ENCODE measurements at regions not wholly inside any gene's neighbourhood (a gene's known extent, or its start where the extent isn't known, plus 50 kb on each side); places are given as distances from the start of the nearest gene placed in this dataset.

- TF ChIP-seq, protein P1, sequence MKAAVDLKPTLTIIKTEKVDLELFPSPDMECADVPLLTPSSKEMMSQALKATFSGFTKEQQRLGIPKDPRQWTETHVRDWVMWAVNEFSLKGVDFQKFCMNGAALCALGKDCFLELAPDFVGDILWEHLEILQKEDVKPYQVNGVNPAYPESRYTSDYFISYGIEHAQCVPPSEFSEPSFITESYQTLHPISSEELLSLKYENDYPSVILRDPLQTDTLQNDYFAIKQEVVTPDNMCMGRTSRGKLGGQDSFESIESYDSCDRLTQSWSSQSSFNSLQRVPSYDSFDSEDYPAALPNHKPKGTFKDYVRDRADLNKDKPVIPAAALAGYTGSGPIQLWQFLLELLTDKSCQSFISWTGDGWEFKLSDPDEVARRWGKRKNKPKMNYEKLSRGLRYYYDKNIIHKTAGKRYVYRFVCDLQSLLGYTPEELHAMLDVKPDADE (IDR thresholded peaks at IDR 0.05) = no peak
- TF ChIP-seq EZH2 (IDR thresholded peaks at IDR 0.05; ENCODE audit: low read depth, unreplicated experiment) (no peak), EZH2phosphoT487 (IDR thresholded peaks at IDR 0.05; ENCODE audit: unreplicated experiment) (no peak), STAT1 (IDR thresholded peaks at IDR 0.05; ENCODE audit: unreplicated experiment) (no peak), CREB1 (CRISPR knock-in tag; IDR thresholded peaks at IDR 0.05; ENCODE audit: low read depth) (no peak), NANOG (IDR thresholded peaks at IDR 0.05; ENCODE audit: borderline replicate concordance) (no peak)
- TF ChIP-seq, protein P2, sequence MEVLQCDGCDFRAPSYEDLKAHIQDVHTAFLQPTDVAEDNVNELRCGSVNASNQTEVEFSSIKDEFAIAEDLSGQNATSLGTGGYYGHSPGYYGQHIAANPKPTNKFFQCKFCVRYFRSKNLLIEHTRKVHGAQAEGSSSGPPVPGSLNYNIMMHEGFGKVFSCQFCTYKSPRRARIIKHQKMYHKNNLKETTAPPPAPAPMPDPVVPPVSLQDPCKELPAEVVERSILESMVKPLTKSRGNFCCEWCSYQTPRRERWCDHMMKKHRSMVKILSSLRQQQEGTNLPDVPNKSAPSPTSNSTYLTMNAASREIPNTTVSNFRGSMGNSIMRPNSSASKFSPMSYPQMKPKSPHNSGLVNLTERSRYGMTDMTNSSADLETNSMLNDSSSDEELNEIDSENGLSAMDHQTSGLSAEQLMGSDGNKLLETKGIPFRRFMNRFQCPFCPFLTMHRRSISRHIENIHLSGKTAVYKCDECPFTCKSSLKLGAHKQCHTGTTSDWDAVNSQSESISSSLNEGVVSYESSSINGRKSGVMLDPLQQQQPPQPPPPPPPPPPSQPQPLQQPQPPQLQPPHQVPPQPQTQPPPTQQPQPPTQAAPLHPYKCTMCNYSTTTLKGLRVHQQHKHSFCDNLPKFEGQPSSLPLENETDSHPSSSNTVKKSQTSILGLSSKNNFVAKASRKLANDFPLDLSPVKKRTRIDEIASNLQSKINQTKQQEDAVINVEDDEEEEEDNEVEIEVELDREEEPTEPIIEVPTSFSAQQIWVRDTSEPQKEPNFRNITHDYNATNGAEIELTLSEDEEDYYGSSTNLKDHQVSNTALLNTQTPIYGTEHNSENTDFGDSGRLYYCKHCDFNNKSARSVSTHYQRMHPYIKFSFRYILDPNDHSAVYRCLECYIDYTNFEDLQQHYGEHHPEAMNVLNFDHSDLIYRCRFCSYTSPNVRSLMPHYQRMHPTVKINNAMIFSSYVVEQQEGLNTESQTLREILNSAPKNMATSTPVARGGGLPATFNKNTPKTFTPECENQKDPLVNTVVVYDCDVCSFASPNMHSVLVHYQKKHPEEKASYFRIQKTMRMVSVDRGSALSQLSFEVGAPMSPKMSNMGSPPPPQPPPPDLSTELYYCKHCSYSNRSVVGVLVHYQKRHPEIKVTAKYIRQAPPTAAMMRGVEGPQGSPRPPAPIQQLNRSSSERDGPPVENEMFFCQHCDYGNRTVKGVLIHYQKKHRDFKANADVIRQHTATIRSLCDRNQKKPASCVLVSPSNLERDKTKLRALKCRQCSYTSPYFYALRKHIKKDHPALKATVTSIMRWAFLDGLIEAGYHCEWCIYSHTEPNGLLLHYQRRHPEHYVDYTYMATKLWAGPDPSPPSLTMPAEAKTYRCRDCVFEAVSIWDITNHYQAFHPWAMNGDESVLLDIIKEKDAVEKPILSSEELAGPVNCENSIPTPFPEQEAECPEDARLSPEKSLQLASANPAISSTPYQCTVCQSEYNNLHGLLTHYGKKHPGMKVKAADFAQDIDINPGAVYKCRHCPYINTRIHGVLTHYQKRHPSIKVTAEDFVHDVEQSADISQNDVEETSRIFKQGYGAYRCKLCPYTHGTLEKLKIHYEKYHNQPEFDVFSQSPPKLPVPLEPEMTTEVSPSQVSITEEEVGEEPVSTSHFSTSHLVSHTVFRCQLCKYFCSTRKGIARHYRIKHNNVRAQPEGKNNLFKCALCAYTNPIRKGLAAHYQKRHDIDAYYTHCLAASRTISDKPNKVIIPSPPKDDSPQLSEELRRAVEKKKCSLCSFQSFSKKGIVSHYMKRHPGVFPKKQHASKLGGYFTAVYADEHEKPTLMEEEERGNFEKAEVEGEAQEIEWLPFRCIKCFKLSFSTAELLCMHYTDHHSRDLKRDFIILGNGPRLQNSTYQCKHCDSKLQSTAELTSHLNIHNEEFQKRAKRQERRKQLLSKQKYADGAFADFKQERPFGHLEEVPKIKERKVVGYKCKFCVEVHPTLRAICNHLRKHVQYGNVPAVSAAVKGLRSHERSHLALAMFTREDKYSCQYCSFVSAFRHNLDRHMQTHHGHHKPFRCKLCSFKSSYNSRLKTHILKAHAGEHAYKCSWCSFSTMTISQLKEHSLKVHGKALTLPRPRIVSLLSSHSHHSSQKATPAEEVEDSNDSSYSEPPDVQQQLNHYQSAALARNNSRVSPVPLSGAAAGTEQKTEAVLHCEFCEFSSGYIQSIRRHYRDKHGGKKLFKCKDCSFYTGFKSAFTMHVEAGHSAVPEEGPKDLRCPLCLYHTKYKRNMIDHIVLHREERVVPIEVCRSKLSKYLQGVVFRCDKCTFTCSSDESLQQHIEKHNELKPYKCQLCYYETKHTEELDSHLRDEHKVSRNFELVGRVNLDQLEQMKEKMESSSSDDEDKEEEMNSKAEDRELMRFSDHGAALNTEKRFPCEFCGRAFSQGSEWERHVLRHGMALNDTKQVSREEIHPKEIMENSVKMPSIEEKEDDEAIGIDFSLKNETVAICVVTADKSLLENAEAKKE (CRISPR knock-in tag; IDR thresholded peaks at IDR 0.05) = no peak
These were observed 377.8 kb downstream of the SFMBT2 start (continued) for GRCh38 chr10:7033031-7033430.

GRCh38 chr10:7030134-7030855 is 380.5 kb downstream of the SFMBT2 start:
- DNase-seq (ENCODE audit: low spot score) (no peak), ATAC-seq (no peak)
- 0 out of 2 replicates have a peak, but pooled peaks cover 3% of the 10 kb centered on the region for H3K9me2 ChIP-seq (ENCODE audit: insufficient read depth)
- H3K9me3 Mint-ChIP-seq = peaks cover 4% of the 10 kb centered on the region; the same call in 2 of the 3 replicates
- no peaks in the 10 kb centered on the region for H3K36me3 Mint-ChIP-seq (ENCODE audit: low read depth)
- no peaks in the 10 kb centered on the region for H3K79me2 ChIP-seq (replicated peaks; ENCODE audit: insufficient read depth)
- H3K27ac Mint-ChIP-seq = no peak overlapping the region
- no peaks in the 10 kb centered on the region for H3K27me3 Mint-ChIP-seq (ENCODE audit: insufficient read depth, low read depth, poor library complexity)
- H4K20me1 ChIP-seq (replicated peaks; ENCODE audit: insufficient read depth) = no peaks in the 10 kb centered on the region
- 0 out of 2 replicates have a peak overlapping the region, but pooled peaks have one; percentile 18 for H2AFZ ChIP-seq
- no peaks in the 10 kb centered on the region for H3K4me1 ChIP-seq (ENCODE audit: insufficient read depth)
- H3K4me3 ChIP-seq = no peak overlapping the region
- H3K27me3 ChIP-seq (ENCODE audit: insufficient read depth) = no peaks in the 10 kb centered on the region
- no peaks in the 10 kb centered on the region; the same call in 2 of the 3 replicates for H3K4me1 Mint-ChIP-seq
- H3K27ac ChIP-seq (ENCODE audit: low read depth) = no peak overlapping the region
- H3F3A ChIP-seq (replicated peaks; ENCODE audit: low read depth) = no peaks in the 10 kb centered on the region
- H3K4me3 Mint-ChIP-seq = no peak overlapping the region
- no peaks in the 10 kb centered on the region for H3K36me3 ChIP-seq (ENCODE audit: insufficient read depth)
- H3K4me2 ChIP-seq = no peak overlapping the region
- no peak for TF ChIP-seq POLR2AphosphoS5 (IDR thresholded peaks at IDR 0.05; ENCODE audit: low read depth)
- no peak for TF ChIP-seq JUNB (IDR thresholded peaks at IDR 0.05; ENCODE audit: unreplicated experiment)
- no peak for TF ChIP-seq ZNF114 (CRISPR knock-in tag; IDR thresholded peaks at IDR 0.05)
- no peak for TF ChIP-seq NANOG (IDR thresholded peaks at IDR 0.05; ENCODE audit: borderline replicate concordance)
